A549 (cell line): ENCODE measurements at regions not wholly inside any gene's neighbourhood (a gene's known extent, or its start where the extent isn't known, plus 50 kb on each side); places are given as distances from the start of the nearest gene placed in this dataset.

Experiments
- ATAC-seq, 2 experiments: fragments of 200-7000 bp in 1 of 2; fragments of >200 bp in 1 of 2; cut with Nextera tagmentation in 1 of 2; cut with Tn5 transposase in 1 of 2; 3 replicates each; pipeline versions ENCODE4 v1.8.0 to v1.9.1; 2018 to 2020; ENCODE audit warnings: mild to moderate bottlenecking in 1 of 2, moderate library complexity in 1 of 2
- CTCF ChIA-PET: fragments of 300-600 bp; sonication (Branson Sonifier 250); formaldehyde crosslinking; extraction: SDS; loops from one replicate; lab custom pipeline; 2021; ENCODE audit warnings: antibody characterized with exemption, inconsistent platforms; lab: Yijun Ruan, JAX
- POLR2A ChIA-PET: fragments of 350-600 bp; formaldehyde crosslinking; extraction: SDS; loops from one replicate; lab custom pipeline; 2021; ENCODE audit warnings: antibody characterized with exemption, inconsistent platforms; lab: Yijun Ruan, JAX
- DNase-seq, 2 experiments: peaks; one replicate each; pipeline versions ENCODE4 v3.0.0 to v3.0.0-alpha.2; 2011 to 2016; ENCODE audit warnings: low read depth in 1 of 2, low spot score in 1 of 2
- FAIRE-seq: peaks from 2 replicates; lab custom pipeline; 2011; peaks lifted over from hg19 to GRCh38; lab: Jason Lieb, UNC
- H3K27ac ChIP-seq, 2 experiments: fragments of >200 bp; sonication (Bioruptor Twin); formaldehyde crosslinking; 3 replicates each; pipeline ENCODE4 v1.5.1; 2016 to 2017
- H3K4me1 ChIP-seq: fragments of >200 bp; sonication (Bioruptor Twin); formaldehyde crosslinking; 3 replicates; pipeline ENCODE4 v1.6.1; 2016
- H3K4me2 ChIP-seq: fragments of >200 bp; sonication (Bioruptor Twin); formaldehyde crosslinking; 3 replicates; pipeline ENCODE4 v1.6.1; 2016
- H3K4me3 ChIP-seq: fragments of >200 bp; sonication (Bioruptor Twin); formaldehyde crosslinking; 3 replicates; pipeline ENCODE4 v1.5.1; 2016
- H3K9me3 ChIP-seq: fragments of >200 bp; sonication (Bioruptor Twin); formaldehyde crosslinking; 3 replicates; pipeline ENCODE4 v1.6.1; 2016
- BHLHE40 ChIP-seq: IDR thresholded peaks from 2 replicates; pipeline ENCODE4 v1.6.1; 2012; ENCODE audit warnings: low read depth, low read length, inconsistent platforms
- CBX8 ChIP-seq: fragments of 200-600 bp; sonication (generic); IDR thresholded peaks from 2 replicates; pipeline ENCODE4 v1.6.1; 2016
- CEBPB ChIP-seq, 2 experiments: fragments of >200 bp in 1 of 2; sonication (Bioruptor Twin) in 1 of 2; formaldehyde crosslinking in 1 of 2; IDR thresholded peaks; 2 replicates each; pipeline ENCODE4 v1.6.1; 2012 to 2016
- CHD2 ChIP-seq: fragments of 150-350 bp; IDR thresholded peaks from 2 replicates; pipeline ENCODE4 v1.6.1; 2014; ENCODE audit warnings: low read length; ENCODE audit not compliant: partially characterized antibody
- CTCF ChIP-seq: fragments of >200 bp; sonication (Bioruptor Twin); formaldehyde crosslinking; IDR thresholded peaks from 3 replicates; pipeline ENCODE4 v1.5.1; 2016
- EHF ChIP-seq: fragments of 250-450 bp; sonication (Bioruptor Pico); IDR thresholded peaks from 2 replicates; pipeline ENCODE4 v1.5.0; 2020; ENCODE audit warnings: mild to moderate bottlenecking
- ELK1 ChIP-seq: fragments of 150-350 bp; IDR thresholded peaks from 2 replicates; pipeline ENCODE4 v1.6.1; 2014; ENCODE audit warnings: low read depth, mild to moderate bottlenecking, low read length
- EP300 ChIP-seq, 2 experiments: fragments of >200 bp; sonication (Bioruptor Twin); formaldehyde crosslinking; IDR thresholded peaks; 2 replicates in 1 of 2; 3 replicates in 1 of 2; pipeline ENCODE4 v1.6.1; 2016 to 2017
- ESRRA ChIP-seq: fragments of 150-350 bp; IDR thresholded peaks from 2 replicates; pipeline ENCODE4 v1.6.1; 2014; ENCODE audit warnings: mild to moderate bottlenecking, low read length, borderline replicate concordance
- FOSB ChIP-seq: fragments of 250-450 bp; sonication (Bioruptor Pico); IDR thresholded peaks from 2 replicates; pipeline ENCODE4 v1.5.0; 2020; ENCODE audit warnings: mild to moderate bottlenecking, moderate library complexity
- FOSL2 ChIP-seq, 2 experiments: fragments of 450-650 bp in 1 of 2; fragments of >200 bp in 1 of 2; sonication (Bioruptor Twin) in 1 of 2; formaldehyde crosslinking; IDR thresholded peaks; 2 replicates each; pipeline versions ENCODE4 v1.5.0 to v1.6.1; 2016 to 2020; ENCODE audit warnings: mild to moderate bottlenecking in 1 of 2, moderate library complexity in 1 of 2
- FOXS1 ChIP-seq: fragments of 250-450 bp; sonication (Bioruptor Pico); IDR thresholded peaks from 2 replicates; pipeline ENCODE4 v1.5.0; 2020; ENCODE audit warnings: mild to moderate bottlenecking, moderate library complexity
- GATA3 ChIP-seq: IDR thresholded peaks from 2 replicates; pipeline ENCODE4 v1.6.1; 2012; ENCODE audit warnings: borderline replicate concordance
- HDAC2 ChIP-seq: fragments of 200-600 bp; sonication (generic); IDR thresholded peaks from 2 replicates; pipeline ENCODE4 v1.6.1; 2016
- HES2 ChIP-seq: fragments of >200 bp; sonication (Bioruptor Twin); formaldehyde crosslinking; IDR thresholded peaks from 2 replicates; pipeline ENCODE4 v1.6.1; 2016
- HMGXB4 ChIP-seq: fragments of 250-450 bp; sonication (Bioruptor Pico); IDR thresholded peaks from 2 replicates; pipeline ENCODE4 v1.5.0; 2021; ENCODE audit warnings: mild to moderate bottlenecking, moderate library complexity, borderline replicate concordance
- HOXB13 ChIP-seq: fragments of 250-450 bp; sonication (Bioruptor Pico); IDR thresholded peaks from 2 replicates; pipeline ENCODE4 v1.5.0; 2020; ENCODE audit warnings: low read depth, mild to moderate bottlenecking, moderate library complexity
- KDM5A ChIP-seq: fragments of 200-600 bp; sonication (generic); IDR thresholded peaks from 2 replicates; pipeline ENCODE4 v1.6.1; 2016; ENCODE audit warnings: antibody characterized with exemption, mild to moderate bottlenecking
- MAFK ChIP-seq: fragments of 450-650 bp; IDR thresholded peaks from 2 replicates; pipeline ENCODE4 v1.6.1; 2014; ENCODE audit not compliant: partially characterized antibody
- MAX ChIP-seq: IDR thresholded peaks from 2 replicates; pipeline ENCODE4 v1.6.1; 2012
- NPAS2 ChIP-seq: fragments of 250-450 bp; sonication (Bioruptor Pico); IDR thresholded peaks from 2 replicates; pipeline ENCODE4 v1.8.0; 2022; ENCODE audit warnings: mild to moderate bottlenecking, moderate library complexity, borderline replicate concordance
- PHF8 ChIP-seq: fragments of 200-600 bp; sonication (generic); IDR thresholded peaks from 2 replicates; pipeline ENCODE4 v1.6.1; 2016; ENCODE audit warnings: low read depth, mild to moderate bottlenecking, antibody characterized with exemption, moderate library complexity, borderline replicate concordance
- POLR2A ChIP-seq: IDR thresholded peaks from 2 replicates; pipeline ENCODE4 v1.6.1; 2012; ENCODE audit warnings: mild to moderate bottlenecking, low read length
- RAD21 ChIP-seq, 2 experiments: fragments of >200 bp in 1 of 2; sonication (Bioruptor Twin) in 1 of 2; formaldehyde crosslinking in 1 of 2; IDR thresholded peaks in 1 of 2; conservative IDR thresholded peaks in 1 of 2; 2 replicates in 1 of 2; 3 replicates in 1 of 2; pipeline ENCODE4 v1.6.1; 2012 to 2018; ENCODE audit warnings: inconsistent platforms in 1 of 2
- RARB ChIP-seq: fragments of 250-450 bp; sonication (Bioruptor Pico); IDR thresholded peaks from 2 replicates; pipeline ENCODE4 v1.8.0; 2021; ENCODE audit warnings: mild to moderate bottlenecking, moderate library complexity
- RCOR1 ChIP-seq: fragments of 150-350 bp; IDR thresholded peaks from 2 replicates; pipeline ENCODE4 v1.6.1; 2014; ENCODE audit warnings: antibody characterized with exemption, low read length, low read depth
- RNF2 ChIP-seq: fragments of 200-600 bp; sonication (generic); IDR thresholded peaks from 2 replicates; pipeline ENCODE4 v1.6.1; 2016; ENCODE audit warnings: low read depth, mild to moderate bottlenecking, antibody characterized with exemption, moderate library complexity, borderline replicate concordance
- SREBF2 ChIP-seq: fragments of 450-650 bp; IDR thresholded peaks from 2 replicates; pipeline ENCODE4 v1.6.1; 2014; ENCODE audit warnings: mild to moderate bottlenecking, moderate library complexity
- ZFP36 ChIP-seq: fragments of 450-650 bp; IDR thresholded peaks from 2 replicates; pipeline ENCODE4 v1.6.1; 2014; ENCODE audit warnings: borderline replicate concordance; ENCODE audit not compliant: partially characterized antibody
- ZNF302 ChIP-seq: fragments of 250-450 bp; sonication (Bioruptor Pico); IDR thresholded peaks from 2 replicates; pipeline ENCODE4 v1.9.0; 2021; ENCODE audit warnings: inconsistent platforms, mild to moderate bottlenecking, moderate library complexity
- ZSCAN20 ChIP-seq: fragments of 250-450 bp; sonication (Bioruptor Pico); IDR thresholded peaks from 2 replicates; pipeline ENCODE4 v1.8.0; 2022; ENCODE audit warnings: mild to moderate bottlenecking, moderate library complexity
- WGBS: methylation state at CpG from one replicate; pipeline ENCODE4 v1.1.6; 2017; ENCODE audit errors: missing lambda C conversion rate; 5-methylcytosine and 5-hydroxymethylcytosine counted together

- DNase-seq (no peak), ATAC-seq (no peak), FAIRE-seq (no peak)
- no peak overlapping the region for H3K4me3 ChIP-seq
- H3K4me2 ChIP-seq = no peak overlapping the region
- WGBS = 86% methylated on average over 1 of the region's 1 CpG
- ChIA-PET POLR2A (no interaction called here), CTCF (interaction anchor here (0.9 kb wide), 1 partner anchor 19 kb away, joined by 3 read pairs; no protein-coding TSS in a partner anchor)
- H3K4me1 ChIP-seq = no peaks in the 10 kb centered on the region
- peaks cover 11% of the 10 kb centered on the region; the same call in 2 of the 3 replicates for H3K9me3 ChIP-seq
- H3K27ac ChIP-seq = no peak overlapping the region
- TF ChIP-seq FOXS1 (CRISPR knock-in tag) = no peak
- no peak for TF ChIP-seq CHD2
- TF ChIP-seq FOSL2 (IDR thresholded peaks at IDR 0.05) = no peak
- TF ChIP-seq FOSL2 (CRISPR knock-in tag; IDR thresholded peaks at IDR 0.05) = no peak
- TF ChIP-seq CBX8 = no peak
- no peak for TF ChIP-seq ZSCAN20 (CRISPR knock-in tag)
- TF ChIP-seq FOSB = no peak
- TF ChIP-seq RCOR1 = no peak
- TF ChIP-seq KDM5A = no peak
- TF ChIP-seq BHLHE40 = no peak
- TF ChIP-seq RNF2 = no peak
These were observed 365.2 kb upstream of the TUSC1 start for GRCh38 chr9:26043431-26043830.

- no peak for FAIRE-seq
- Histone ChIP-seq H3K4me1 (no peaks in the 10 kb centered on the region), H3K27ac (no peak overlapping the region), H3K9me3 (peaks cover 8% of the 10 kb centered on the region; the same call in 2 of the 3 replicates), H3K4me2 (no peak overlapping the region), H3K4me3 (no peak overlapping the region)
- ATAC-seq = no peak
- no peak for TF ChIP-seq KDM5A
- no peak for TF ChIP-seq CTCF
- no peak for TF ChIP-seq POLR2A
- TF ChIP-seq MAFK = no peak
- no peak for TF ChIP-seq HOXB13
- TF ChIP-seq RAD21 (conservative IDR thresholded peaks at IDR 0.05 in 1 of 2, IDR thresholded peaks at IDR 0.05 in 1 of 2) = no peak
- no peak for TF ChIP-seq NPAS2 (CRISPR knock-in tag)
- no peak for TF ChIP-seq ELK1
- TF ChIP-seq RNF2 = no peak
- no peak for TF ChIP-seq GATA3
- TF ChIP-seq RCOR1 = no peak
- TF ChIP-seq ESRRA = no peak
- TF ChIP-seq SREBF2 = no peak
- no peak for TF ChIP-seq HDAC2
- TF ChIP-seq PHF8 = no peak
- no peak for TF ChIP-seq EHF (CRISPR knock-in tag)
- no peak for TF ChIP-seq BHLHE40
- TF ChIP-seq CEBPB (IDR thresholded peaks at IDR 0.05) = no peak
- DNase-seq = no peak
- WGBS = 62% methylated on average over 6 of the region's 6 CpGs
- CTCF ChIA-PET = no interaction called here
- POLR2A ChIA-PET = no interaction called here
These were observed 356.5 kb upstream of the TUSC1 start for GRCh38 chr9:26034786-26035185.

- H3K4me1 ChIP-seq = no peaks in the 10 kb centered on the region
- 56% methylated on average over 3 of the region's 3 CpGs for WGBS
- no peaks in the 10 kb centered on the region for H3K9me3 ChIP-seq
- POLR2A ChIA-PET = no interaction called here
- TF ChIP-seq EHF (CRISPR knock-in tag) (no peak), HES2 (no peak), FOSL2 (IDR thresholded peaks at IDR 0.05) (no peak), FOSL2 (CRISPR knock-in tag; IDR thresholded peaks at IDR 0.05) (no peak), HOXB13 (no peak), ZNF302 (CRISPR knock-in tag) (no peak), EP300 (IDR thresholded peaks at IDR 0.05) (no peak), RARB (no peak), MAX (no peak), HMGXB4 (CRISPR knock-in tag) (no peak), CEBPB (IDR thresholded peaks at IDR 0.05) (no peak), ZFP36 (no peak)
- TF ChIP-seq, all 56 proteins: peak for 0
- H3K4me3 ChIP-seq = no peak overlapping the region
- no peak for FAIRE-seq
- DNase-seq = no peak
- no peak overlapping the region for H3K4me2 ChIP-seq
- H3K27ac ChIP-seq = no peak overlapping the region
- CTCF ChIA-PET = no interaction called here
- ATAC-seq = no peak
These were observed 355.1 kb upstream of the TUSC1 start for GRCh38 chr9:26033336-26033735.
